PC-3 (cell line): ENCODE measurements at regions not wholly inside any gene's neighbourhood (a gene's known extent, or its start where the extent isn't known, plus 50 kb on each side); places are given as distances from the start of the nearest gene placed in this dataset.
"Not testable (repeated sequence)": the region's sequence is repeated elsewhere in the genome, so short reads cannot be mapped to it uniquely, and the experiment has no call there.

ENCODE experiments used
- ATAC-seq: fragments of 200-7000 bp; cut with Tn5 transposase; 2 replicates; pipeline ENCODE4 v1.9.1; 2020; ENCODE audit warnings: mild to moderate bottlenecking, moderate library complexity
- BruUV-seq: library from RNA; stranded (reverse); fragments of 400-500 nt; replicated peaks from 2 replicates; lab custom pipeline; 2021; lab: Mats Ljungman, UMichigan
- CTCF ChIA-PET: fragments of 300-600 bp; sonication (Branson Sonifier 250); formaldehyde crosslinking; loops from one replicate; lab custom pipeline; 2022; ENCODE audit warnings: antibody characterized with exemption; lab: Charles Lee
- POLR2A ChIA-PET: fragments of 300-600 bp; sonication (Branson Sonifier 250); formaldehyde crosslinking; loops from one replicate; lab custom pipeline; 2022; ENCODE audit warnings: antibody characterized with exemption; ENCODE audit not compliant: unreplicated experiment; lab: Charles Lee
- DNase-seq: peaks from one replicate; pipeline ENCODE4 v3.0.0-alpha.2; 2015
- H2AFZ ChIP-seq: fragments of 300-600 bp; sonication (generic); 2 replicates; pipeline ENCODE4 v1.6.0; 2016; ENCODE audit warnings: antibody characterized with exemption, low read length
- H3F3A ChIP-seq: fragments of 300-600 bp; sonication (generic); one replicate; pipeline ENCODE4 v1.6.0; 2017; ENCODE audit warnings: antibody characterized with exemption, low read length, control low read depth, mild to moderate bottlenecking; ENCODE audit not compliant: unreplicated experiment
- H3K27ac ChIP-seq: fragments of 300-600 bp; sonication (generic); 2 replicates; pipeline ENCODE4 v1.5.1; 2016; ENCODE audit warnings: mild to moderate bottlenecking, low read length
- H3K27me3 ChIP-seq: fragments of 300-600 bp; sonication (generic); 2 replicates; pipeline ENCODE4 v1.6.1; 2016; ENCODE audit warnings: low read length, mixed read lengths
- H3K36me3 ChIP-seq: fragments of 300-600 bp; sonication (generic); 2 replicates; pipeline ENCODE4 v1.6.1; 2016; ENCODE audit warnings: low read depth, mixed run types, low read length, mixed read lengths
- H3K4me1 ChIP-seq: fragments of 300-600 bp; sonication (generic); 2 replicates; pipeline ENCODE4 v1.5.1; 2016; ENCODE audit warnings: low read length; ENCODE audit not compliant: insufficient read depth
- H3K4me2 ChIP-seq: fragments of 300-600 bp; sonication (generic); 2 replicates; pipeline ENCODE4 v1.6.0; 2016; ENCODE audit warnings: low read length
- H3K4me3 ChIP-seq: fragments of 300-600 bp; sonication (generic); 2 replicates; pipeline ENCODE4 v1.5.1; 2016; ENCODE audit warnings: mild to moderate bottlenecking, low read length, mixed read lengths
- H3K79me2 ChIP-seq: fragments of 300-600 bp; sonication (generic); 2 replicates; pipeline ENCODE4 v1.6.1; 2017; ENCODE audit warnings: low read length, mixed read lengths
- H3K9ac ChIP-seq: fragments of 300-600 bp; sonication (generic); 2 replicates; pipeline ENCODE4 v1.6.0; 2016; ENCODE audit warnings: mild to moderate bottlenecking, low read length
- H3K9me2 ChIP-seq: fragments of 300-600 bp; sonication (generic); replicated peaks from 2 replicates; pipeline ENCODE4 v1.6.1; 2016; ENCODE audit warnings: mixed run types, low read length, mixed read lengths
- H3K9me3 ChIP-seq: fragments of 300-600 bp; sonication (generic); 2 replicates; pipeline ENCODE4 v1.6.1; 2016; ENCODE audit warnings: low read length, mixed read lengths
- H4K20me1 ChIP-seq: fragments of 300-600 bp; sonication (generic); 2 replicates; pipeline ENCODE4 v1.6.1; 2016; ENCODE audit warnings: low read length, mixed read lengths
- EZH2 ChIP-seq: fragments of 300-600 bp; sonication (generic); IDR thresholded peaks from one replicate; pipeline ENCODE4 v1.6.1; 2017; ENCODE audit warnings: antibody characterized with exemption, mild to moderate bottlenecking, low read length; ENCODE audit not compliant: unreplicated experiment
- EZH2phosphoT487 ChIP-seq: fragments of 300-600 bp; sonication (generic); IDR thresholded peaks from 2 replicates; pipeline ENCODE4 v1.6.1; 2018; ENCODE audit warnings: mild to moderate bottlenecking, antibody characterized with exemption, low read length, borderline replicate concordance
- intact Hi-C: fragments of 100-400 bp; cut with micrococcal nuclease; formaldehyde crosslinking; loops from 2 replicates; pipeline ENCODE4 v1.9.0; 2023
- TF ChIP-seq, protein P1 (sequence below): fragments of 300-600 bp; sonication (generic); conservative IDR thresholded peaks from 2 replicates; pipeline ENCODE4 v1.5.1; 2017; ENCODE audit warnings: antibody characterized with exemption, low read depth, mild to moderate bottlenecking, low read length

GRCh38 chr3:170801597-170801996 is 68.4 kb downstream of the RPL22L1 start:
- Histone ChIP-seq H4K20me1 (no peaks in the 10 kb centered on the region), H3K27me3 (no peaks in the 10 kb centered on the region), H3K9me3 (peaks cover 9% of the 10 kb centered on the region), H3K9ac (no peak overlapping the region), H3K27ac (no peak overlapping the region), H3K36me3 (no peaks in the 10 kb centered on the region), H3K4me2 (no peak overlapping the region), H3K4me1 (peaks cover 33% of the 10 kb centered on the region), H3F3A (no peaks in the 10 kb centered on the region), H3K9me2 (no peaks in the 10 kb centered on the region), H3K79me2 (no peaks in the 10 kb centered on the region), H2AFZ (no peak overlapping the region), H3K4me3 (no peak overlapping the region)
- TF ChIP-seq EZH2phosphoT487 (no peak), EZH2 (no peak)
- TF ChIP-seq, protein P1, sequence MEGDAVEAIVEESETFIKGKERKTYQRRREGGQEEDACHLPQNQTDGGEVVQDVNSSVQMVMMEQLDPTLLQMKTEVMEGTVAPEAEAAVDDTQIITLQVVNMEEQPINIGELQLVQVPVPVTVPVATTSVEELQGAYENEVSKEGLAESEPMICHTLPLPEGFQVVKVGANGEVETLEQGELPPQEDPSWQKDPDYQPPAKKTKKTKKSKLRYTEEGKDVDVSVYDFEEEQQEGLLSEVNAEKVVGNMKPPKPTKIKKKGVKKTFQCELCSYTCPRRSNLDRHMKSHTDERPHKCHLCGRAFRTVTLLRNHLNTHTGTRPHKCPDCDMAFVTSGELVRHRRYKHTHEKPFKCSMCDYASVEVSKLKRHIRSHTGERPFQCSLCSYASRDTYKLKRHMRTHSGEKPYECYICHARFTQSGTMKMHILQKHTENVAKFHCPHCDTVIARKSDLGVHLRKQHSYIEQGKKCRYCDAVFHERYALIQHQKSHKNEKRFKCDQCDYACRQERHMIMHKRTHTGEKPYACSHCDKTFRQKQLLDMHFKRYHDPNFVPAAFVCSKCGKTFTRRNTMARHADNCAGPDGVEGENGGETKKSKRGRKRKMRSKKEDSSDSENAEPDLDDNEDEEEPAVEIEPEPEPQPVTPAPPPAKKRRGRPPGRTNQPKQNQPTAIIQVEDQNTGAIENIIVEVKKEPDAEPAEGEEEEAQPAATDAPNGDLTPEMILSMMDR, result no peak
- BruUV-seq, result no TSS peak
- ChIA-PET POLR2A (no interaction called here), CTCF (no interaction called here)
- no peak for ATAC-seq
- intact Hi-C loops, result loop anchor here (5.0 kb wide), 1 partner anchor 174 kb away; no protein-coding TSS in a partner anchor
- no peak for DNase-seq

DNA sequence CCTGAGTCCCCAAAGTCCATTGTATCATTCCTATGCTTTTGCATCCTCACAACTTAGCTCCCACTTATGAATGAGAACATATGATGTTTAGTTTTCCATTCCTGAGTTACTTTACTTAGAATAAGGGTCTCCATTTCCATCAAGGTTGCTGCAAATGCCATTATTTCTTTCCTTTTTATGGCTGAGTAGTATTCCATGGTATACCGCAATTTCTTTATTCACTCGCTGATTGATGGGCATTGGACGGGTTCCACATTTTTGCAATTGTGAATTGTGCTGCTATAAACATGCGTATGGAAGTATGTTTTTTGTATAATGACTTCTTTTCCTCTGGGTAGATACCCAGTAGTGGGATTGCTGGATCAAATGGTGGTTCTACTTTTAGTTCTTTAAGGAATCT is 69.7 kb downstream of the RPL22L1 start:
- H3K9ac ChIP-seq, H3K4me3 ChIP-seq, ATAC-seq, H3F3A ChIP-seq, DNase-seq, H3K9me2 ChIP-seq, H3K9me3 ChIP-seq, CTCF ChIA-PET, H3K36me3 ChIP-seq, BruUV-seq, H2AFZ ChIP-seq, H4K20me1 ChIP-seq, H3K79me2 ChIP-seq, POLR2A ChIA-PET, H3K4me2 ChIP-seq, H3K27me3 ChIP-seq, H3K27ac ChIP-seq: not testable (repeated sequence)
- peaks cover 33% of the 10 kb centered on the region for H3K4me1 ChIP-seq
- intact Hi-C loops, result loop anchor here (5.0 kb wide), 1 partner anchor 173 kb away; no protein-coding TSS in a partner anchor

DNA sequence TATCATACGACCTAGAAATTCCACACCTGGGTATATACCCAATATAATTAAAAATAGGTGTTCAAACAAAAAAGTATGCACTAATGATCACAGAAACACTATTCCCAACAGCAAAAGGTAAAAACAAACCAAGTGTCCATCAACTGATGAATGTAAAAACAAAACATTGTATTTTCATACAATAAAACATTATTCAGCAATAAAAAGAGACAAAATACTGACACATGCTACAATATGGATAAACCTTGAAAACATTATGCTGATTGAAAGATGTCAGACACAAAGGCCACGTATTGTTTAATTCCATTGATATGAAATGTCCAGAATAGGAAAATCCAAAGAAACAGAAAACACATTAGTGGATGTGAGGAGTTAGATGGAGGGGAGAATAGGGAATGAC is 71.0 kb downstream of the RPL22L1 start:
- no peak overlapping the region for H3K27ac ChIP-seq
- TF ChIP-seq, protein P1, result no peak
- TF ChIP-seq EZH2phosphoT487 (no peak), EZH2 (no peak)
- POLR2A ChIA-PET, result no interaction called here
- no peaks in the 10 kb centered on the region for H3K79me2 ChIP-seq
- no peaks in the 10 kb centered on the region for H3K36me3 ChIP-seq
- no peak overlapping the region for H3K4me3 ChIP-seq
- no peaks in the 10 kb centered on the region for H3K27me3 ChIP-seq
- no peak overlapping the region for H3K4me2 ChIP-seq
- H4K20me1 ChIP-seq, result no peaks in the 10 kb centered on the region
- peaks cover 9% of the 10 kb centered on the region for H3K9me3 ChIP-seq
- intact Hi-C loops, result no loop called here
- CTCF ChIA-PET, result no interaction called here
- DNase-seq (no peak), ATAC-seq (no peak)
- no TSS peak for BruUV-seq
- peaks cover 22% of the 10 kb centered on the region for H3K4me1 ChIP-seq
- H3K9ac ChIP-seq, result no peak overlapping the region
- no peaks in the 10 kb centered on the region for H3F3A ChIP-seq
- H2AFZ ChIP-seq, result no peak overlapping the region
- no peaks in the 10 kb centered on the region for H3K9me2 ChIP-seq
